TTC549 (cell line): ENCODE measurements at regions not wholly inside any gene's neighbourhood (a gene's known extent, or its start where the extent isn't known, plus 50 kb on each side); places are given as distances from the start of the nearest gene placed in this dataset.

ENCODE experiments used
- FAIRE-seq: peaks from 2 replicates; lab custom pipeline; 2012; peaks lifted over from hg19 to GRCh38; lab: Jason Lieb, UNC

GRCh38 chr10:90414926-90415325, 442.9 kb downstream of the HTR7 start:
- FAIRE-seq = no peak

- FAIRE-seq = no peak
These were observed 440.8 kb downstream of the HTR7 start for GRCh38 chr10:90417029-90417428.

- no peak for FAIRE-seq
These were observed 440.2 kb downstream of the HTR7 start for GRCh38 chr10:90417476-90418210.

- FAIRE-seq = no peak
These were observed 438.8 kb downstream of the HTR7 start for GRCh38 chr10:90418869-90419652.

GRCh38 chr10:90420637-90421318, 437.1 kb downstream of the HTR7 start:
- FAIRE-seq = no peak

GRCh38 chr10:90421874-90422273, 436.0 kb downstream of the HTR7 start:
- FAIRE-seq = no peak

- FAIRE-seq = no peak
These were observed 433.1 kb downstream of the HTR7 start for GRCh38 chr10:90424730-90425129.

- FAIRE-seq = no peak
These were observed 427.7 kb downstream of the HTR7 start for GRCh38 chr10:90430186-90430585.

- FAIRE-seq = no peak
These were observed 425.0 kb downstream of the HTR7 start for GRCh38 chr10:90432866-90433265.

GRCh38 chr10:90435296-90435695, 422.5 kb downstream of the HTR7 start:
- no peak for FAIRE-seq

GRCh38 chr10:90437452-90437851, 420.4 kb downstream of the HTR7 start:
- no peak for FAIRE-seq

GRCh38 chr10:90440870-90441269, 417.0 kb downstream of the HTR7 start:
- no peak for FAIRE-seq

GRCh38 chr10:90443342-90443741, 414.5 kb downstream of the HTR7 start:
- no peak for FAIRE-seq

- no peak for FAIRE-seq
These were observed 410.0 kb downstream of the HTR7 start for GRCh38 chr10:90447831-90448230.

GRCh38 chr10:90450797-90451196, 407.0 kb downstream of the HTR7 start:
- FAIRE-seq = no peak

- no peak for FAIRE-seq
These were observed 406.6 kb downstream of the HTR7 start for GRCh38 chr10:90451283-90451682.

GRCh38 chr10:90458054-90458453, 399.8 kb downstream of the HTR7 start:
- FAIRE-seq = no peak

- FAIRE-seq = no peak
These were observed 399.3 kb downstream of the HTR7 start for GRCh38 chr10:90458571-90458970.

- no peak for FAIRE-seq
These were observed 396.2 kb downstream of the HTR7 start for GRCh38 chr10:90461437-90462155.

- no peak for FAIRE-seq
These were observed 394.9 kb downstream of the HTR7 start for GRCh38 chr10:90462749-90463470.

- no peak for FAIRE-seq
These were observed 393.5 kb downstream of the HTR7 start for GRCh38 chr10:90464329-90464728.

GRCh38 chr10:90470966-90471365, 386.9 kb downstream of the HTR7 start:
- no peak for FAIRE-seq
